ENCODE measurements at regions not wholly inside any gene's neighbourhood (a gene's known extent, or its start where the extent isn't known, plus 50 kb on each side); places are given as distances from the start of the nearest gene placed in this dataset.

DNA sequence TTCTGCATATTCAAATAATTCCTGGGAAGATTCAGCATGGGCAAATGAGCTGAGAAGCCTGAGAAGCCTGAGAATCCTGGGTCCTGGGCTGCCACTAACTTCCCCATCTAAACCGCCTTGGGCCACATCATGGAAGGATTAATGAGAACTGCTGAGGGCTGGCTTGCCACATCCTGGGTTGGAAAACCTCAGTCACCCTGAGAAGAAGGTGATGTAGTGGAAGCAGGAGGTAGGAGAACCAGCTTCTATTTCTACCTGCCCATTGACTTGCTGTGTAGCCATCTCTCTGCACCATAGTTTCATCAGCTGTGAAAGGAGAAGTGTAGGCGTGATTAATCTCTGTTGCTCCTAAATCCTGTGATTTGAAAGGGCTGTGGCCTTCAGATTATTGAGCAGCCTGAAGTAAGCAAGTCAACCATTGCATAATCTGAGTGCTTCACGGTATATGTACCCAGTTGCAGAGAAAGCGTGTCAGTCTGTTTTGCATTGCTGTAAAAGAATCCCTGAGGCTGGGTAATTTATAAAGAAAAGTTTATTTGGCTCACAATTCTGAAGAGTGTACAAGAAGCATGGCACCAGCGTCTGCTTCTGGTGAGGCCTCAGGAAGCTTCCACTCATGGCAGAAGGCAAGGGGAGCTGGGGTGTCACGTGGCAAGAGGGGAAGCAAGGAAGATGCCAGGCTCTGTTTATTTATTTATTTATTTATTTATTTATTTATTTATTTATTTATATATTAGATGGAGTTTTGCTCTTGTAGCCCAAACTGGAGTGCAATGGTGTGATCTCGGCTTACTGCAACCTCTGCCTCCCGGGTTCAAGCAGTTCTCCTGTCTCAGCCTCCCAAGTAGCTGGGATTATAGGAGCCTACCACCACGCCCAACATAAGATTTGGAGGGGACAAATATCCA is 140.9 kb upstream of the ATP6AP2 start:
- H2AFZ ChIP-seq (ENCODE audit: low read depth, low read length): no peak overlapping the region
- no peaks in the 10 kb centered on the region for H3K79me2 ChIP-seq (ENCODE audit: insufficient read depth, low read length)
- DNase-seq (no peak), ATAC-seq (ENCODE audit: insufficient read depth, low read depth) (no peak)
- H3K9ac ChIP-seq (ENCODE audit: low read depth, low read length): no peak overlapping the region
- H4K20me1 ChIP-seq (ENCODE audit: insufficient read depth, low read length): no peaks in the 10 kb centered on the region
- no peak for TF ChIP-seq EZH2 (IDR thresholded peaks at IDR 0.05; ENCODE audit: borderline replicate concordance, low read depth, low read length, severe bottlenecking)
- TF ChIP-seq, protein P1, sequence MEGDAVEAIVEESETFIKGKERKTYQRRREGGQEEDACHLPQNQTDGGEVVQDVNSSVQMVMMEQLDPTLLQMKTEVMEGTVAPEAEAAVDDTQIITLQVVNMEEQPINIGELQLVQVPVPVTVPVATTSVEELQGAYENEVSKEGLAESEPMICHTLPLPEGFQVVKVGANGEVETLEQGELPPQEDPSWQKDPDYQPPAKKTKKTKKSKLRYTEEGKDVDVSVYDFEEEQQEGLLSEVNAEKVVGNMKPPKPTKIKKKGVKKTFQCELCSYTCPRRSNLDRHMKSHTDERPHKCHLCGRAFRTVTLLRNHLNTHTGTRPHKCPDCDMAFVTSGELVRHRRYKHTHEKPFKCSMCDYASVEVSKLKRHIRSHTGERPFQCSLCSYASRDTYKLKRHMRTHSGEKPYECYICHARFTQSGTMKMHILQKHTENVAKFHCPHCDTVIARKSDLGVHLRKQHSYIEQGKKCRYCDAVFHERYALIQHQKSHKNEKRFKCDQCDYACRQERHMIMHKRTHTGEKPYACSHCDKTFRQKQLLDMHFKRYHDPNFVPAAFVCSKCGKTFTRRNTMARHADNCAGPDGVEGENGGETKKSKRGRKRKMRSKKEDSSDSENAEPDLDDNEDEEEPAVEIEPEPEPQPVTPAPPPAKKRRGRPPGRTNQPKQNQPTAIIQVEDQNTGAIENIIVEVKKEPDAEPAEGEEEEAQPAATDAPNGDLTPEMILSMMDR (IDR thresholded peaks at IDR 0.05; ENCODE audit: borderline replicate concordance, extremely low read depth, low read length, poor library complexity, severe bottlenecking): no peak
- H3K4me2 ChIP-seq (ENCODE audit: insufficient read depth, low read length): no peak overlapping the region
- H3K9me3 ChIP-seq (ENCODE audit: insufficient read depth, low read length, severe bottlenecking): no peaks in the 10 kb centered on the region
- H3K27ac ChIP-seq (ENCODE audit: low read length): no peak overlapping the region
- no peak overlapping the region for H3K4me3 ChIP-seq (ENCODE audit: low read depth in 1 of 2, low read length in 2 of 2)
- H3K4me1 ChIP-seq (ENCODE audit: insufficient read depth, low read length): no peaks in the 10 kb centered on the region
- no peaks in the 10 kb centered on the region for H3K27me3 ChIP-seq (ENCODE audit: insufficient read depth, low read length, poor library complexity)
- no peaks in the 10 kb centered on the region for H3K36me3 ChIP-seq (ENCODE audit: insufficient read depth, low read length)

DNA sequence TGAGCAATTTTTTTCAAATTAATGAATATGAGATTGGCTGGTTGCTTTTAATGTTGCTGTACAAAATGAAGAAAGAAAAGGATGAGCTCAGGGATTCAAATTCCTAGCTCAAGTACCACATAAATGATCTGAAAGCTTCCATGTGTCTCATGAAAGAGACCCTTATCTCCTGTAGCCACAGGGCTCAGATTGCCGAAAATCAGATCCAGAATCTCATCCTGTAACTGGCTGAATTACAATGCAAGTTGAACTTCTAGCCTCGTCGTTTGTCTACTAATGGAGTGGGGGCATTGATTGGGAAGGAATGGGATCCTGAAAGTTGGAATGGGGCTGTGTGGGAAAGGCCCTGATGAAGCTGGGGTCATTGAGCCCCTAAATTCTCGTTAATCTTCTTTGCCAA is 143.4 kb upstream of the ATP6AP2 start:
- Histone ChIP-seq H3K9me3 (ENCODE audit: insufficient read depth, low read length, severe bottlenecking) (no peaks in the 10 kb centered on the region), H3K27ac (ENCODE audit: low read length) (no peak overlapping the region), H3K27me3 (ENCODE audit: insufficient read depth, low read length, poor library complexity) (no peaks in the 10 kb centered on the region), H4K20me1 (ENCODE audit: insufficient read depth, low read length) (no peaks in the 10 kb centered on the region), H3K36me3 (ENCODE audit: insufficient read depth, low read length) (no peaks in the 10 kb centered on the region), H3K9ac (ENCODE audit: low read depth, low read length) (no peak overlapping the region), H3K4me1 (ENCODE audit: insufficient read depth, low read length) (no peaks in the 10 kb centered on the region), H2AFZ (ENCODE audit: low read depth, low read length) (no peak overlapping the region), H3K4me2 (ENCODE audit: insufficient read depth, low read length) (no peak overlapping the region), H3K4me3 (ENCODE audit: low read depth in 1 of 2, low read length in 2 of 2) (no peak overlapping the region), H3K79me2 (ENCODE audit: insufficient read depth, low read length) (no peaks in the 10 kb centered on the region)
- DNase-seq (no peak), ATAC-seq (ENCODE audit: insufficient read depth, low read depth) (no peak)
- TF ChIP-seq EZH2 (IDR thresholded peaks at IDR 0.05; ENCODE audit: borderline replicate concordance, low read depth, low read length, severe bottlenecking): no peak
- TF ChIP-seq, protein P1 (IDR thresholded peaks at IDR 0.05; ENCODE audit: borderline replicate concordance, extremely low read depth, low read length, poor library complexity, severe bottlenecking): no peak

DNA sequence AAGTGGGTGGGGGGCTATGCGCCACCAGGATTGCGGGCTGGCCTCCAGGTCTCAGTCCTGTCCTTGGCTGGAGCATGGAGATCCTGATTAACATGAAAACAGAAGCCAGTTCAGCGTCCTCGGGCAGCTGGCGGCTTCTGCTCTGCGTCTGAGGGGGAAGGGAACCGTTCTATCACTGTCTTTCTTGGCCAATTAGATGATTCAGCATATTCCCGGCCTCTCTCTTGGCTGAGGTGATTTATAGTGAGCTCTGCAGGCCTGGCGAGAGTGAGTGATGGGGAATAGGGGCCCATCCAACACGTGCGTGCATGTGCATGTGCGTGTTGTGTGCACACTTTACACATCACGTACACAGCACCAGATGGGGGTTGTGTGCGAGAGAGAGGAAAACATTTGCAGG is 145.8 kb upstream of the ATP6AP2 start:
- Histone ChIP-seq H3K9ac (ENCODE audit: low read depth, low read length) (no peak overlapping the region), H3K27me3 (ENCODE audit: insufficient read depth, low read length, poor library complexity) (no peaks in the 10 kb centered on the region), H3K79me2 (ENCODE audit: insufficient read depth, low read length) (no peaks in the 10 kb centered on the region), H3K36me3 (ENCODE audit: insufficient read depth, low read length) (no peaks in the 10 kb centered on the region), H4K20me1 (ENCODE audit: insufficient read depth, low read length) (no peaks in the 10 kb centered on the region), H3K4me3 (ENCODE audit: low read depth in 1 of 2, low read length in 2 of 2) (no peak overlapping the region), H3K9me3 (ENCODE audit: insufficient read depth, low read length, severe bottlenecking) (no peaks in the 10 kb centered on the region), H3K4me1 (ENCODE audit: insufficient read depth, low read length) (no peaks in the 10 kb centered on the region), H3K27ac (ENCODE audit: low read length) (no peak overlapping the region), H3K4me2 (ENCODE audit: insufficient read depth, low read length) (no peak overlapping the region), H2AFZ (ENCODE audit: low read depth, low read length) (no peak overlapping the region)
- no peak for ATAC-seq (ENCODE audit: insufficient read depth, low read depth)
- no peak for TF ChIP-seq EZH2 (IDR thresholded peaks at IDR 0.05; ENCODE audit: borderline replicate concordance, low read depth, low read length, severe bottlenecking)
- TF ChIP-seq, protein P1 (IDR thresholded peaks at IDR 0.05; ENCODE audit: borderline replicate concordance, extremely low read depth, low read length, poor library complexity, severe bottlenecking): no peak
- no peak for DNase-seq
